ENCODE measurements at regions not wholly inside any gene's neighbourhood (a gene's known extent, or its start where the extent isn't known, plus 50 kb on each side); places are given as distances from the start of the nearest gene placed in this dataset.

DNA sequence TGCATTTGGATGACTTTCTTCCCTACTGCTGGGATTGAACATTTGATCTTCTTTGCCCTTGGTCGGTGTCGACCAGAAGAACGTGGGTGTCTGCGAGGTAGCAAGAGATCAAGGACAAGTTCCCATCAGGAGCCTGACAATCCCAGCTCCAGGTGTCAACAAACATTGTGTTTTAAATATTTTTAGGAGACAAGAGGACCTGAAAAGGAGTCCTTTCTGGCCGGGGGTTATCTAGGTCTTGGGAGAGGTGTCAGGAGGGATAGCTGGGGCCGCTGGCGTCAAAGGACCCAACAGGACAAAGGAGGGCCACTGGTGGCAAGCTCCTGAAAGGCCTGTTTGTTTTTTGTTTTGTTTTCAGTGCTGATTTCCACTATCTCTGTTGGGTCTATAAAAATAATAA is 308.4 kb upstream of the ERCC4 start:
- Histone ChIP-seq H3K4me1 (no peaks in the 10 kb centered on the region), H3K36me3 (no peaks in the 10 kb centered on the region), H3K4me3 (no peak overlapping the region), H3K27me3 (ENCODE audit: low read depth) (no peaks in the 10 kb centered on the region), H3K9me3 (no peaks in the 10 kb centered on the region), H3K27ac (no peak overlapping the region)
- intact Hi-C loops (cut with DNase I): no loop called here
- TF ChIP-seq, protein P1, sequence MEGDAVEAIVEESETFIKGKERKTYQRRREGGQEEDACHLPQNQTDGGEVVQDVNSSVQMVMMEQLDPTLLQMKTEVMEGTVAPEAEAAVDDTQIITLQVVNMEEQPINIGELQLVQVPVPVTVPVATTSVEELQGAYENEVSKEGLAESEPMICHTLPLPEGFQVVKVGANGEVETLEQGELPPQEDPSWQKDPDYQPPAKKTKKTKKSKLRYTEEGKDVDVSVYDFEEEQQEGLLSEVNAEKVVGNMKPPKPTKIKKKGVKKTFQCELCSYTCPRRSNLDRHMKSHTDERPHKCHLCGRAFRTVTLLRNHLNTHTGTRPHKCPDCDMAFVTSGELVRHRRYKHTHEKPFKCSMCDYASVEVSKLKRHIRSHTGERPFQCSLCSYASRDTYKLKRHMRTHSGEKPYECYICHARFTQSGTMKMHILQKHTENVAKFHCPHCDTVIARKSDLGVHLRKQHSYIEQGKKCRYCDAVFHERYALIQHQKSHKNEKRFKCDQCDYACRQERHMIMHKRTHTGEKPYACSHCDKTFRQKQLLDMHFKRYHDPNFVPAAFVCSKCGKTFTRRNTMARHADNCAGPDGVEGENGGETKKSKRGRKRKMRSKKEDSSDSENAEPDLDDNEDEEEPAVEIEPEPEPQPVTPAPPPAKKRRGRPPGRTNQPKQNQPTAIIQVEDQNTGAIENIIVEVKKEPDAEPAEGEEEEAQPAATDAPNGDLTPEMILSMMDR (IDR thresholded peaks at IDR 0.05): no peak
- DNase-seq: no peak
- no peak for ATAC-seq

GRCh38 chr16:13612623-13613022 is 307.3 kb upstream of the ERCC4 start:
- Histone ChIP-seq H3K27me3 (ENCODE audit: low read depth) (no peaks in the 10 kb centered on the region), H3K27ac (no peak overlapping the region), H3K4me3 (no peak overlapping the region), H3K36me3 (no peaks in the 10 kb centered on the region), H3K9me3 (no peaks in the 10 kb centered on the region), H3K4me1 (no peaks in the 10 kb centered on the region)
- intact Hi-C loops (cut with DNase I): no loop called here
- DNase-seq (no peak), ATAC-seq (no peak)
- TF ChIP-seq, protein P1 (IDR thresholded peaks at IDR 0.05): no peak

DNA sequence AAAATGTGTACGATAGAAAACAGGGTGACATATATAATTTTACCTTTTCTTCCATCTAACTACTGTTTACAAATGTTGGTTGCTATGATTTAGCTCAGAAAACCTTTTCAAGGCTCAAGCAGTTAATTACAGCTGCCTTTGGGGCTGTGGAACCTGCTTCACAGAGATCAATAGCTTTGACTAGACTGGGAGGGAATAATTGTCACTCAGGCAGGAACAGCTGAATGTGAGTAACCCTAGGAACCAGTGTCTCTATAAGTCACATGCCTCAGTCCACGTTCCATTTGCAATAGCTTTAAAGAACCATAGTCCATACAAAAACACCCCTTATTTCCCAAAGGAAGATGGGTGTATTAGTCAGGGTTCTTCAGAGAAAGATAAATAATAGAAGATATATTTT is 306.8 kb upstream of the ERCC4 start:
- intact Hi-C loops (cut with DNase I): no loop called here
- Histone ChIP-seq H3K27ac (no peak overlapping the region), H3K27me3 (ENCODE audit: low read depth) (no peaks in the 10 kb centered on the region), H3K9me3 (no peaks in the 10 kb centered on the region), H3K4me3 (no peak overlapping the region), H3K36me3 (no peaks in the 10 kb centered on the region), H3K4me1 (no peaks in the 10 kb centered on the region)
- TF ChIP-seq, protein P1 (IDR thresholded peaks at IDR 0.05): no peak
- no peak for DNase-seq
- ATAC-seq: no peak

GRCh38 chr16:13621639-13622038 is 298.3 kb upstream of the ERCC4 start:
- no peak for DNase-seq
- ATAC-seq: no peak
- Histone ChIP-seq H3K9me3 (no peaks in the 10 kb centered on the region), H3K27me3 (ENCODE audit: low read depth) (no peaks in the 10 kb centered on the region), H3K4me1 (no peaks in the 10 kb centered on the region), H3K27ac (no peak overlapping the region), H3K36me3 (no peaks in the 10 kb centered on the region), H3K4me3 (no peak overlapping the region)
- intact Hi-C loops (cut with DNase I): no loop called here
- TF ChIP-seq, protein P1 (IDR thresholded peaks at IDR 0.05): no peak

GRCh38 chr16:13628156-13628555 is 291.8 kb upstream of the ERCC4 start:
- TF ChIP-seq, protein P1 (IDR thresholded peaks at IDR 0.05): no peak
- H3K9me3 ChIP-seq: no peaks in the 10 kb centered on the region
- intact Hi-C loops (cut with DNase I): no loop called here
- H3K27ac ChIP-seq: no peak overlapping the region
- H3K4me3 ChIP-seq: no peak overlapping the region
- no peak for DNase-seq
- no peaks in the 10 kb centered on the region for H3K36me3 ChIP-seq
- no peaks in the 10 kb centered on the region for H3K27me3 ChIP-seq (ENCODE audit: low read depth)
- ATAC-seq: no peak
- no peaks in the 10 kb centered on the region for H3K4me1 ChIP-seq

DNA sequence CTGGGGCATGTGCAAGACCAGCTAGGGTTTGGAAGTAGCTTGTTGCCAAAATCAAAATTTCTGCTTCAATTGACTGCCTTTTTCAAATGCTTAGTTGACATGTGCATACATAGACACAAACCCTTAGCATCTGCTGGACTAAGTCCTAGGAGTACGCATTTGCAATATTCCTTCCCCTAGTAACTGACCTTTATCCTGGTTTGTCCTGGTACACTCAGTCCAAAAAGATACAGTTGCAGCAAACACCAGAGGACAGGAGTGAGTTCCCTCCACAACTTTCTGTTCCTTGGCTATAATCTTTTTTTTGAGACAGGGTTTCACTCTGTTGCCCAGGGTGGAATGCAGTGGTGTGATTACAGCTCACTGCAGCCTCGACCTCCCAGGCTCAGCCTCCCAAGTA is 290.2 kb upstream of the ERCC4 start:
- no peaks in the 10 kb centered on the region for H3K36me3 ChIP-seq
- no peaks in the 10 kb centered on the region for H3K9me3 ChIP-seq
- no peaks in the 10 kb centered on the region for H3K4me1 ChIP-seq
- no peak overlapping the region for H3K27ac ChIP-seq
- intact Hi-C loops (cut with DNase I): no loop called here
- ATAC-seq (no peak), DNase-seq (no peak)
- no peak overlapping the region for H3K4me3 ChIP-seq
- TF ChIP-seq, protein P1 (IDR thresholded peaks at IDR 0.05): no peak
- no peaks in the 10 kb centered on the region for H3K27me3 ChIP-seq (ENCODE audit: low read depth)
